ENCODE measurements at regions not wholly inside any gene's neighbourhood (a gene's known extent, or its start where the extent isn't known, plus 50 kb on each side); places are given as distances from the start of the nearest gene placed in this dataset.

DNA sequence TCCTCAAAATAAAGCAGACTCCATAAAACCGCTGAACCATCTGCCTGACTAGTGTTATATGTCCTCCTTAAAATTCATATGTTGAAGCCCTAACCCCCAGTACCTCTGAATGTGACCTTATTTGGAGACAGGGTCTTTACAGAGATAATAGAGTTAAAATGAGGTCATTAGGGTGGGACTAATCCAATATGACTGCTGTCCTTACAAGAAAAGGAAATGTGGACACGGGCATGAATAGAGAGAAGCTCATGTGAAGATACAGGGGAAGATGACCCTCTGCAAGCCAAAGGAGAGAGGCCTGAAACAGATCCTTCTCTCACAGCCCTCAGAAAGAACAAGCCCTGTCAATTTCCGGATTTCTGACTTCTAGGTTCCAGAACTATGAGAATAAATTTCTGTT is 82.0 kb upstream of the KLHL13 start:
- ATAC-seq (replicated peaks) (no peak), DNase-seq (no peak)
- H3K4me1 Mint-ChIP-seq (ENCODE audit: low read depth in 2 of 2) = no peaks in the 10 kb centered on the region
- no peaks in the 10 kb centered on the region for H3K9me3 Mint-ChIP-seq
- H3K36me3 Mint-ChIP-seq (ENCODE audit: insufficient read depth) = no peaks in the 10 kb centered on the region
- H3K27ac Mint-ChIP-seq = no peak overlapping the region
- H3K4me3 Mint-ChIP-seq = no peak overlapping the region
- H3K27me3 Mint-ChIP-seq = peaks cover 0 to 8% of the 10 kb centered on the region in 2 donors

DNA sequence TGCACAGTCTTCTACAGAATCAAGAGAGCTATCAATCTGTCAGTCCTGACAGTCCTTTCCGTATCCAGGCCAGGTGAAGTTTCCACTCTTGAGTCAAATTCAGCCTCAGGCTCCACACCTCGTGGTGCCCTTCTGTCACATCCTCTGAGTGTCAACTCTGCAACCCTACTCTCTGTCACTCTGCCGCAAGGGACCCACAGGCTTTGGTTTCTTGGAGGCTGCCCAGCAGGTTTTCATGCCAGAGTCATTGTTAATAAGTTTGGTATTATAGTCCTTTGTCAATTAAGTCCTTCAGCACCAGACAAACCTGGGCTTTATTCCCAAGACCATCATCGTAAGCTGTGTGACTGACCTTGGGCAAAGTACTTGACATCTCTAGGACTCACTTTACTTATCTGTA is 83.4 kb upstream of the KLHL13 start:
- no peak for DNase-seq
- H3K4me3 Mint-ChIP-seq = no peak overlapping the region
- H3K4me1 Mint-ChIP-seq (ENCODE audit: low read depth in 2 of 2) = no peaks in the 10 kb centered on the region
- H3K27me3 Mint-ChIP-seq = peaks cover 0 to 8% of the 10 kb centered on the region in 2 donors
- H3K9me3 Mint-ChIP-seq = no peaks in the 10 kb centered on the region
- ATAC-seq (replicated peaks) = no peak
- H3K36me3 Mint-ChIP-seq (ENCODE audit: insufficient read depth) = no peaks in the 10 kb centered on the region
- H3K27ac Mint-ChIP-seq = no peak overlapping the region

DNA sequence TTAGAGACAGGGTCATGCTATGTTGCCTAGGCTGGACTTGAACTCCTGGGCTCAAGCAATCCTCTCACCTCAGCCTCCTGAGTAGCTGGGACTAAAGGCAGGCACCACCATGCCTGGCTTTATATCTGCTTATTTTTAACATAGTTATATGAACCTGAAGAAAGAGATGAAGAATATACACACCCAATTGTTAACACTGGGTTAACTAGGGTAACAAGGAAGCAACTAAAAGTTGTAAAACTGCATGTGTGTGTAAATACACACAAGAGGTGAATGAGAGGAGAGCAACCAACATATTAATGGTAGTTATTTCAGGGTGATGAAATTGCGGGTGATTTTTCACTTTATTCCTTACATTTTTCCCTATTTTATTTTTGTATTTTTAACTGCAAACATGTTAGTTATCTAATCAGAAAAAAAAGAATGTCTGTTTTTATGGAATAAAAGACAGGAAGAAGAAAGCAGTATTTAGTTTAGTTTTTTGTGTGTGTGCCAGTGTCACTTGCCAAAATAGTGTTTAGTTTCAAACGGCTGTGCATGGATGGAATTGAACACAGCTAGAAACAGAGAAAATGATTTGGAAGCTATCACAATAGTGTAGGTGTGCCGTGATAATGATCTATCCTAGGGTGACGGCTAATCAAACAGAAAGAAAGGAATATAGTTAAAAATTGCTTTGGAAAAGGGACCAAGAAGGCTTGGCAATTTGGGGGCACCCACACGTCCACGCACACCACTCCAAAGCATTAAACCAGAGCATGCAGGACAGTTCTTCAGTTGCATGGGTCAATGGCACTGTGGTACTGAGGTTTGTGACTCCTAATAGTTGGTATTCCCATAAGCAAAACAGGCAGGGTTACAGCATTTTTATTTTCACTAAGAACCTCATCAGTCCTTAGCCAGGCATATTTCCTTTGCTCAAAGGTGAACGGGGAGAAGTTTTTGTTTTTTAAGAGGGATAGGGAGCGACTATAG is 89.1 kb upstream of the KLHL13 start:
- no peaks in the 10 kb centered on the region for H3K27me3 Mint-ChIP-seq
- no peaks in the 10 kb centered on the region for H3K36me3 Mint-ChIP-seq (ENCODE audit: insufficient read depth)
- H3K4me3 Mint-ChIP-seq = no peak overlapping the region
- ATAC-seq (replicated peaks) (no peak), DNase-seq (no peak)
- no peak overlapping the region for H3K27ac Mint-ChIP-seq
- no peaks in the 10 kb centered on the region for H3K4me1 Mint-ChIP-seq (ENCODE audit: low read depth in 2 of 2)
- H3K9me3 Mint-ChIP-seq = no peaks in the 10 kb centered on the region

DNA sequence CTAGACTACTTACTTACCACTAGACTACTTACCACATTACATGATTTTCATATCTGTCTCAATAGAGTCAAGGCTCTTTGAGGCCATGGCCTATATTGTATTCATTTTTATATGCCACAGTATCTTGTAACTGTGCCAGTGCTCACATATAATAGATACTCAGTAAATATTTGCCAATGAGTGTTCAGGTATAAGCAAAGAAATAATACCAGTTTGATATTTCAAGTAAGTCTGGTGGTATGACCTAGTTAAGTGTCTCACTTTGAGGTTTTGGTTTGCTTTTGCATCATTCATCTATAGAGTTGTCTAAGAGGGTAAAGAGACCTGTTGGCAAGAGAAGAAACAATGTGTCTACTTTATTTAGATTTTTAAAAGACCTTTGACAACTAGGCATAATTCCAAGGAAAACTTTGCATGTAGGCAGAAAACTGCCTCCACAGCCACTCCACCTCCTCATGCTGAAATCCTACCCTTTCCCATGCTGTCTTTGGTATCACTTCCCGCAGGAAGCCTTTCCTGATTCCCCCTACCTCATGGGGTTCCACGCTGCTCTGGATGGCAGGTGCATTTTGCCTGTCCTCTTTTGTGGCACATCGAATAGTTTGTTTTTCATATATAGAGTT is 91.3 kb upstream of the KLHL13 start:
- Mint-ChIP-seq H3K36me3 (ENCODE audit: insufficient read depth) (no peaks in the 10 kb centered on the region), H3K4me3 (no peak overlapping the region), H3K27me3 (no peaks in the 10 kb centered on the region), H3K4me1 (ENCODE audit: low read depth in 2 of 2) (no peaks in the 10 kb centered on the region), H3K27ac (no peak overlapping the region), H3K9me3 (no peaks in the 10 kb centered on the region)
- DNase-seq (no peak), ATAC-seq (replicated peaks) (no peak)

DNA sequence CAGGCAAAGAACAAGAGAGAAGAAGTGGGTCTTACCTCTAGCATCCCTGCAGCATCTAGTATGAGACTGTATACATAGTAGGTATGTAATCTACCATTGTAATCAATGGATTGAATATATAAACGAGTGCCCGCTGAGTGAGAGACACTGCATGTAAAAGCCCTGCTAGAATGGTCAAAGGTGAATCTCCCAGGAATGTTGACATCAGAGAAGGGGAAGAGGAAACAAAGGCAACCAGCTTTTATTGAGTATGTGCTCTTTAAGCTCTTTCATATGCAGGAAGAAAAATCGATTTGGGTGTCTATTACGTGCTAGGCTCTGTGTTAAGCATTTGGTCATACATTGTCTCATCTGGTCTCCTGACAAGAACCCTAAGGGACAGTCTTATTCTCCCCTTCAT is 91.9 kb upstream of the KLHL13 start:
- DNase-seq = no peak
- Mint-ChIP-seq H3K27ac (no peak overlapping the region), H3K4me3 (no peak overlapping the region), H3K9me3 (no peaks in the 10 kb centered on the region), H3K4me1 (ENCODE audit: low read depth in 2 of 2) (no peaks in the 10 kb centered on the region), H3K36me3 (ENCODE audit: insufficient read depth) (no peaks in the 10 kb centered on the region), H3K27me3 (no peaks in the 10 kb centered on the region)
- no peak for ATAC-seq (replicated peaks)

DNA sequence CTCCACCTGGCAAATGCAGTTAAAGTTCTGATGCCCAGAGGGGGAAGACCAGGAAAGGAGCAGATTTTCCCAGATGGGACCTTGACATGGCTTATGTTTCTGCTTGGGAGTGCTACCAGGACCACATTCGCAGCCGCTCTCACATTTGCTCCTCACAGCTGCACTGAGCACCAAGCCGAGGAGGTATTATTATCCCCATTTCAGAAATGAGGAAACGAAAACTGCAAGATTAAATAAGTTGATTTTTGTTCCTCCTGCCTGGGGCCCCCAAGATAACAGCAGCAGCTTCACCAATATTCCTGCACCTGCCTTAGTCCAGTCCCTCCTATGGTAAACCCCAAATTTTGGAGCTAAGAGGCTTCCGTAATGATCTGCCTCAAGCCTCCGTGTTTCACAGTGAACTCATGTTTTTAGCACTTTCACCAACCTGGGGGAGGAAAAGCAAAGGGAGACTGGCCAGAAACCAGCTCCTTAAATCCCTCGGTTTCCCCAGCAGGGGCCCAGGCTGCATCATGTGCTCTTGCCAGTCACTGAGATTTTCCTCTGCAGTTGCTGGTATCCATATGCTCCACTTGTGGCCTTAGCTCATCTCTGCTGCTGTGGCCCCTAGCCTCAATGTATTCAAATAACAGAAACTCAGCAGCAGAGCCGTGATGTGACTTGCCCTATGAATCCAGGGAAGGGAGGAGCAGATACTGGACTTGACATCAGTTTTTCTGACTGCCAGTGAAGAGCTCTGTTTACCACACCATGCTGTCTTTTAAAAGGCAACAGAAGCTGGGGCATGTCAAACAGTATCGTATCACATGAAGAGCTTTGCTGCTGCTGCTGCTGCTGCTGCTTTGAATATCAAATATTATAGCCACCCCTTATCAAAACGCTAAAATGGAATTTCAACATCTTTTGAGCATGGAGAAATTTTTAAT is 95.5 kb upstream of the KLHL13 start:
- Mint-ChIP-seq H3K27ac (no peak overlapping the region), H3K4me1 (ENCODE audit: low read depth in 2 of 2) (no peaks in the 10 kb centered on the region), H3K4me3 (no peak overlapping the region)

DNA sequence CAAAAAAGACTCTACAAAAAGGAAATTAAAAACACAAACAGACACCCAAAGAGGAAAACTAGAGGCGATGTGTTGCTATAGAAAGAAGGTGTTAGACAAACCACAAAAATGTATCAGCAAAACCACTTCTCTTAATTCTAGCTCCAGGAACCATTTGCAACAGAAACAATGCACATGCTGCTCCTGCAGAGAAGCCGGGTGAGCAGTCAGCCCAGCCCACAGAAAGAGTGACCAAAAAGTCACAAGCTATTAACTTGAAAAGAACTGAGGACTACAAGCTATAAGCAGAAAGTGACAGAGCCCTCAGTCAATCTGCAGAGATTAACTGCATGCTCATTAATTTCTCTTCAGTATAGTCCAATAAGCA is 96.2 kb upstream of the KLHL13 start:
- ATAC-seq (replicated peaks) = no peak
- no peaks in the 10 kb centered on the region for H3K4me1 Mint-ChIP-seq (ENCODE audit: low read depth in 2 of 2)
- H3K4me3 Mint-ChIP-seq = no peak overlapping the region
- no peak overlapping the region for H3K27ac Mint-ChIP-seq
- no peak for DNase-seq
- no peaks in the 10 kb centered on the region for H3K36me3 Mint-ChIP-seq (ENCODE audit: insufficient read depth)
- no peaks in the 10 kb centered on the region for H3K9me3 Mint-ChIP-seq
- H3K27me3 Mint-ChIP-seq = no peaks in the 10 kb centered on the region

More for the DNA sequence above, 95.5 kb upstream of the KLHL13 start:
- Mint-ChIP-seq H3K9me3 (no peaks in the 10 kb centered on the region), H3K36me3 (ENCODE audit: insufficient read depth) (no peaks in the 10 kb centered on the region), H3K27me3 (no peaks in the 10 kb centered on the region)
- ATAC-seq (replicated peaks) (no peak), DNase-seq (no peak)

DNA sequence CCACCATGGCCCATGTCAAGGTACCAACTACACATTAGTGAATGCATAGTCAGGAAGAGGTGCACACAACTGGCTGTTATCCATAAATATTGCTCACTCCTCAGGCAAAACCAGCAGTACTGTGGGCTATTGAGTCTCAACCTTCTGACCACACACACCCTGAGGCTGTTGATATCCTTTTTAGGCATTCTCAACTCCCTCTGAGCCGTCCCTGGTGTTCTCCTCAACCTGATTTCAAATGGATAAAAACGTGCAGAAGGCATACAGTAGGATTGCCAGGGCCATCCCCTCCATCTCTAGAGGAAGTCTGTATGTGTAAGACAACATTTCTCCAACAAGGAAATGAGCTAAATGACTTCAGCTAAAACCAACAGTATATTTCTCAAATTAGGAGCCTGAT is 98.7 kb upstream of the KLHL13 start:
- Mint-ChIP-seq H3K4me1 (ENCODE audit: low read depth in 2 of 2) (no peaks in the 10 kb centered on the region), H3K36me3 (ENCODE audit: insufficient read depth) (no peaks in the 10 kb centered on the region), H3K9me3 (no peaks in the 10 kb centered on the region), H3K27me3 (no peaks in the 10 kb centered on the region), H3K27ac (no peak overlapping the region), H3K4me3 (no peak overlapping the region)
- DNase-seq (no peak), ATAC-seq (replicated peaks) (no peak)

DNA sequence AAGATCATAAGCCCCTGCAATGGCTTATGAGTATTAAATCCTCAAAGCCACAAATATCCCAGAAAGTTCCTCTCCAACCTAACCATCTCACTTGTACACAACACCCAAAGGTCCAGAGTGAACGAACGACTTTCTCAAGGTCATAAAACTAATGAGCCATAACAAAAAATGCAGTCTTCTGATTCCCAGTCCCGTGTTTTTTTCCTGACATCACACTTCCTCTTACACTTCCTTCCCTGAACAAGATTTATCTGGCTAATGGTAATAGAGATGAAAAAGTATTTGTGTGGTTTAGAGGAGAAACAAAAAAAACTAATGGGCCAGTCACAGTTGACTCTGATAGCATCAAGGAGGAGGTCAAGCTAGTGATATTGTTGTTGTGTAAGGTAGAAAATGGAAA is 99.5 kb upstream of the KLHL13 start:
- no peak for ATAC-seq (replicated peaks)
- H3K4me3 Mint-ChIP-seq = no peak overlapping the region
- no peak for DNase-seq
- H3K4me1 Mint-ChIP-seq (ENCODE audit: low read depth in 2 of 2) = no peaks in the 10 kb centered on the region
- H3K36me3 Mint-ChIP-seq (ENCODE audit: insufficient read depth) = no peaks in the 10 kb centered on the region
- H3K9me3 Mint-ChIP-seq = no peaks in the 10 kb centered on the region
- no peak overlapping the region for H3K27ac Mint-ChIP-seq
- H3K27me3 Mint-ChIP-seq = no peaks in the 10 kb centered on the region

DNA sequence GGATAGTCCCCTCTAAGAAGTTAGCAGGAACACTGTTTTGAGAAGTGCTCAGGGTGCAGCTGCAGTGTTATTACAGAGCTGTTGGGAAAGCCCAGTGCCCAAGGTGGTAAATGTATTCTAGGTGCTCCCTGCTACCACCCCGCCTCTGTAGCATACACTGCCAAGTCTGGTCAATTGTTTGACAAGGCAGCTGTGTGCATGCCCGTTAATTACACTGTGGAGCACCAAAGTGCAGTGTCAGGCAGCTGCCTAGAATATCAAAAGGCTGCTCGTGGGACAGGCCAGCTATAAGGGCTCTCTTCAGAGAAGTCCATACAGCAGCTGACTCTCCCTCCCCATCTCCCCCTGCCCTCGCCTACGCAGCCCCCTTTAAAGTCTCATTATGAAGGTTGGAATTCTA is 99.9 kb upstream of the KLHL13 start:
- ATAC-seq (replicated peaks) = no peak
- H3K9me3 Mint-ChIP-seq = no peaks in the 10 kb centered on the region
- H3K27ac Mint-ChIP-seq = no peak overlapping the region
- H3K4me3 Mint-ChIP-seq = no peak overlapping the region
- H3K4me1 Mint-ChIP-seq (ENCODE audit: low read depth in 2 of 2) = no peaks in the 10 kb centered on the region
- no peaks in the 10 kb centered on the region for H3K36me3 Mint-ChIP-seq (ENCODE audit: insufficient read depth)
- no peaks in the 10 kb centered on the region for H3K27me3 Mint-ChIP-seq
- DNase-seq = no peak

DNA sequence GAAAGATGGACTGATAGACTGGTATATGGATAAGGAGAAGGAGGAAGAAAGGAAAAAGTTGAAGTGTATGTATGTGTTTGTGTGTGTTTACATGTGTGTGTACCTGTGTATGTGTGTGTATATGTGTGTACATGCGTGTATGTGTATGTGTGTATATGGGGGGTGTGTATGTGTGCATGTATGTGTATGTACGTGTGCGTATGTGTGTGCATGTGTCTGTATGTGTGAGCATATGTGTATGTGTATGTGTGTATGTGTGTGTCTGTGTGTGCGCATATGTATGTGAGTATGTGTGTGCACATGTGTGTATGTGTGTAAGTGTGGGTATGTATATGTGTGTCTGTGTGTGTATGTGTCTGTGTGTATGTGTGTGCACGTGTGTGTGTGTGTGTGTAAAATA is 101.5 kb upstream of the KLHL13 start:
- DNase-seq = no peak
- no peak for ATAC-seq (replicated peaks)
- H3K27me3 Mint-ChIP-seq = no peaks in the 10 kb centered on the region
- no peak overlapping the region for H3K4me3 Mint-ChIP-seq
- H3K4me1 Mint-ChIP-seq (ENCODE audit: low read depth in 2 of 2) = no peaks in the 10 kb centered on the region
- H3K9me3 Mint-ChIP-seq = no peaks in the 10 kb centered on the region
- no peaks in the 10 kb centered on the region for H3K36me3 Mint-ChIP-seq (ENCODE audit: insufficient read depth)
- no peak overlapping the region for H3K27ac Mint-ChIP-seq

DNA sequence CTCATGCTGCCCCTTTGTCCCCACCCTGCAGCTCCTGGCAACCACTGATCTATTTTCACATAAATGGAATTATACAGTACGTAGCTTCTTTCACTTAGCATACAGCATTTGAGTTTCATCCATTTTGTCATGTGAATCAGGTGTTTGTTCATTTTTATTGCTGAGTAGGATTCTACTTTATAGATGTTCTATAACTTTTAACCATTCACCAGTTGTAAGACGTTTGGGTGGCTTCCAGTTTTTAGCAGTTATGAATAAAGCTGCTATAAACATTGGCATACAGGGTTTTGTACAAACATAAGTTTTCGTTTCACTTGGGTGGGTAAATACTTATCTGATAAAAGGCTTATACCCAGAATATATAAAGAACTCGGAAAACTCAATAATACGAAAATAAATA is 102.3 kb upstream of the KLHL13 start:
- H3K9me3 Mint-ChIP-seq = no peaks in the 10 kb centered on the region

DNA sequence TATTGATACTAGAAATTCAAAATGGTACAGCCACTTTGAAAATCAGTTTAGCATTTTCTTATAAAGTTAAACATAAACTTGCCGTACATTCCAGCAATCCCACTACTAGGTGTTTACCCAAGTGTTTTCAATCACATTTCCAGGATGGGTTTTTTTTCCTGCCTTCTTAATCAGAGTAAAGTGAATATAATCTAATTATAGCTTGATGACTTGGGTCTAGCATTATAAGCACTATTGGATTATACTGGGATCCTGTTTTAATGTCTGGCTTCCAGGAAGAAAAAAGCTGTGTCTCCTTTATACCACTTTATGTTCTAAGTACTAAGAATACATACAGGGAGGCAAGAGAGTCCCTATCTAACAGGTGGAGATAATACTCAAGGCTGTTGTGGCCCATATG is 103.3 kb upstream of the KLHL13 start:
- H3K4me3 Mint-ChIP-seq = no peak overlapping the region
- no peak overlapping the region for H3K27ac Mint-ChIP-seq
- no peaks in the 10 kb centered on the region for H3K4me1 Mint-ChIP-seq (ENCODE audit: low read depth in 2 of 2)
- H3K9me3 Mint-ChIP-seq = no peaks in the 10 kb centered on the region
- H3K36me3 Mint-ChIP-seq (ENCODE audit: insufficient read depth) = no peaks in the 10 kb centered on the region
- no peak for ATAC-seq (replicated peaks)
- no peaks in the 10 kb centered on the region for H3K27me3 Mint-ChIP-seq
- DNase-seq = no peak

More for the DNA sequence above, 102.3 kb upstream of the KLHL13 start:
- no peak overlapping the region for H3K27ac Mint-ChIP-seq
- H3K4me3 Mint-ChIP-seq = no peak overlapping the region
- no peaks in the 10 kb centered on the region for H3K36me3 Mint-ChIP-seq (ENCODE audit: insufficient read depth)
- H3K27me3 Mint-ChIP-seq = no peaks in the 10 kb centered on the region
- DNase-seq (no peak), ATAC-seq (replicated peaks) (no peak)
- H3K4me1 Mint-ChIP-seq (ENCODE audit: low read depth in 2 of 2) = no peaks in the 10 kb centered on the region

Data from effector memory CD8-positive, alpha-beta T cell (primary cell).